ENCODE measurements at regions not wholly inside any gene's neighbourhood (a gene's known extent, or its start where the extent isn't known, plus 50 kb on each side); places are given as distances from the start of the nearest gene placed in this dataset.

GRCh38 chr4:92172203-92172602, 131.6 kb upstream of the GRID2 start:
- no peak overlapping the region for H3K4me2 ChIP-seq (ENCODE audit: insufficient read depth, low read length)
- no peak overlapping the region for H3K4me3 ChIP-seq (ENCODE audit: low read depth in 1 of 2, low read length in 2 of 2)
- H3K4me1 ChIP-seq (ENCODE audit: insufficient read depth, low read length), result no peaks in the 10 kb centered on the region
- TF ChIP-seq EZH2 (IDR thresholded peaks at IDR 0.05; ENCODE audit: borderline replicate concordance, low read depth, low read length, severe bottlenecking) (no peak), CTCF (IDR thresholded peaks at IDR 0.05; ENCODE audit: borderline replicate concordance, extremely low read depth, low read length, poor library complexity, severe bottlenecking) (no peak)
- ATAC-seq (ENCODE audit: insufficient read depth, low read depth) (no peak), DNase-seq (no peak)
- no peaks in the 10 kb centered on the region for H3K36me3 ChIP-seq (ENCODE audit: insufficient read depth, low read length)
- H3K27me3 ChIP-seq (ENCODE audit: insufficient read depth, low read length, poor library complexity), result no peaks in the 10 kb centered on the region
- no peak overlapping the region for H2AFZ ChIP-seq (ENCODE audit: low read depth, low read length)
- no peak overlapping the region for H3K27ac ChIP-seq (ENCODE audit: low read length)
- no peaks in the 10 kb centered on the region for H3K9me3 ChIP-seq (ENCODE audit: insufficient read depth, low read length, severe bottlenecking)
- H3K9ac ChIP-seq (ENCODE audit: low read depth, low read length), result no peak overlapping the region
- H3K79me2 ChIP-seq (ENCODE audit: insufficient read depth, low read length), result no peaks in the 10 kb centered on the region
- no peaks in the 10 kb centered on the region for H4K20me1 ChIP-seq (ENCODE audit: insufficient read depth, low read length)

GRCh38 chr4:92175250-92175649, 128.5 kb upstream of the GRID2 start:
- no peak overlapping the region for H3K4me2 ChIP-seq (ENCODE audit: insufficient read depth, low read length)
- H3K36me3 ChIP-seq (ENCODE audit: insufficient read depth, low read length), result no peaks in the 10 kb centered on the region
- H3K4me3 ChIP-seq (ENCODE audit: low read depth in 1 of 2, low read length in 2 of 2), result no peak overlapping the region
- no peaks in the 10 kb centered on the region for H4K20me1 ChIP-seq (ENCODE audit: insufficient read depth, low read length)
- no peak overlapping the region for H3K27ac ChIP-seq (ENCODE audit: low read length)
- no peak overlapping the region for H2AFZ ChIP-seq (ENCODE audit: low read depth, low read length)
- H3K79me2 ChIP-seq (ENCODE audit: insufficient read depth, low read length), result no peaks in the 10 kb centered on the region
- TF ChIP-seq EZH2 (IDR thresholded peaks at IDR 0.05; ENCODE audit: borderline replicate concordance, low read depth, low read length, severe bottlenecking), result no peak
- no peak for TF ChIP-seq CTCF (IDR thresholded peaks at IDR 0.05; ENCODE audit: borderline replicate concordance, extremely low read depth, low read length, poor library complexity, severe bottlenecking)
- no peaks in the 10 kb centered on the region for H3K4me1 ChIP-seq (ENCODE audit: insufficient read depth, low read length)
- ATAC-seq (ENCODE audit: insufficient read depth, low read depth) (no peak), DNase-seq (no peak)
- H3K9me3 ChIP-seq (ENCODE audit: insufficient read depth, low read length, severe bottlenecking), result no peaks in the 10 kb centered on the region
- H3K27me3 ChIP-seq (ENCODE audit: insufficient read depth, low read length, poor library complexity), result no peaks in the 10 kb centered on the region
- no peak overlapping the region for H3K9ac ChIP-seq (ENCODE audit: low read depth, low read length)

DNA sequence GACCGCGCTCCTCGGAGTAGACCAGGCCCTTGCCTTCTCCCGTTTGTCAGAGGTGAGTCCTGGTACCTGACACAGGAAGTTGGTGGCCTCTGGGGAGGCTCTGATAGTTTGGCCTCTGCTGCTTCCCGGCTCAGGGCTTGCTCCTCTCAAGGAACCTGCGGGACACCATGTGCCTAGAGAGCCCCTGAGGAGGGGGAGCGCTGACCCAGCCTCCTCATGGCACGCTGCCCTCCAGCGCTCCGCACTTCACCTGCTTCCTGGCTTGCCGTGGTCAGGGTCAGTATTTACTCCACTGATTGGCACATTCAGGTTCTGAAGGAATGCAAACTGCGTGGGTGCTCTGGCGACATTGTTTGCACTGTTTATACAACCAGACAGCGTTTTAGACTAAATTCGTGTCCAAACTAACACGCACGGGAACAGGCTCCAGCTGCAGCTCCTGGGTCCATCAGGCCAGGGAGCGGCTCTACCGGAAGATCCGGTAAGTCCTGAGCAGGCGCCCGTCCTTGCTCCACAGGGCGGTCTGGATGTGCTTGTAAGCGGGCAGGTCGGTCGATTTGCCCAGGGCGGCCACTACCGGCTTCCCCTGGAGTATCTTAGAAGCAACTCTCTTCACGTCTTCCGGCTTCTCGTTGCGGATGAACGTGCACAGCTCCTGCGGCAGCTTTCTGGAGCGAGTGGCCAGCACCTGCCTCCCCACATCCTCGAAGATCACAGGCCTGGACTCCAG, 121.6 kb upstream of the GRID2 start:
- Histone ChIP-seq H2AFZ (ENCODE audit: low read depth, low read length) (no peak overlapping the region), H3K9ac (ENCODE audit: low read depth, low read length) (no peak overlapping the region), H3K4me2 (ENCODE audit: insufficient read depth, low read length) (no peak overlapping the region), H3K36me3 (ENCODE audit: insufficient read depth, low read length) (no peaks in the 10 kb centered on the region), H3K9me3 (ENCODE audit: insufficient read depth, low read length, severe bottlenecking) (peaks cover 6% of the 10 kb centered on the region), H3K79me2 (ENCODE audit: insufficient read depth, low read length) (no peaks in the 10 kb centered on the region), H3K4me1 (ENCODE audit: insufficient read depth, low read length) (no peaks in the 10 kb centered on the region), H3K27ac (ENCODE audit: low read length) (no peak overlapping the region), H3K27me3 (ENCODE audit: insufficient read depth, low read length, poor library complexity) (no peaks in the 10 kb centered on the region), H4K20me1 (ENCODE audit: insufficient read depth, low read length) (no peaks in the 10 kb centered on the region), H3K4me3 (ENCODE audit: low read depth in 1 of 2, low read length in 2 of 2) (no peak overlapping the region)
- ATAC-seq (ENCODE audit: insufficient read depth, low read depth), result no peak
- DNase-seq, result no peak
- TF ChIP-seq CTCF (IDR thresholded peaks at IDR 0.05; ENCODE audit: borderline replicate concordance, extremely low read depth, low read length, poor library complexity, severe bottlenecking), result no peak
- no peak for TF ChIP-seq EZH2 (IDR thresholded peaks at IDR 0.05; ENCODE audit: borderline replicate concordance, low read depth, low read length, severe bottlenecking)
